ENCODE measurements at regions not wholly inside any gene's neighbourhood (a gene's known extent, or its start where the extent isn't known, plus 50 kb on each side); places are given as distances from the start of the nearest gene placed in this dataset.

DNA sequence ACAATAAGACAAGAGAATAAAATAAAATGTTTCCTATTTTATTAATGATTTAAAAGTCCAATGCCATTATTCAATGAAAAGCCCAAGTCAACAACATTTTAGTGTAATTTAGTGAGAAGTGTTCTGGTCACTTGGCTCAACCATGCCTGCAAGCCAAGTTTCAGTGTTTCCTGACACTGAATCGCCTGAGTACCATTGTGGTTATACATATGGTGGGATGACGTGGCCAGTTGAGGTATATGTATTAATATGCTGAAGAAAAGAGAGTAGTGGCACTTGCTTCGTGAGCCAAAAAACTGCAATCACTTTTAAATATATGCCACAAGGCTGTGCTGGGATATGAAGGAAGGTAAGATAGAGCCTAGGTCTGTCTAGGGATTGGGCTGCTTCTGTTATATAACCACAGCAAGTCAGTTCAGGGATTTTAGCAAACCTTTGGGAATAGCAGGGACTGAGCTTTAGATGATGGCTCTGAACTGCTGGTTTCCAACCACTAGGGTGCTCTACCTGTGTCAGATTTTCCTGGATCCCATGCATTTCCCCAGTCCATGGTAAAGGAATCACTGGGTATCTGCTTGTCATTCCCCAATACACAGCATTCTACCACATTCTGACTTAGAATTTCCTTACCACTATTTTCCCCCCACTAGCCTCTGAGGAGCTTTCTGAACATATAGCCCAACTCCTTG lies 214.0 kb upstream of the PRPS1L1 start:
- H3K27ac Mint-ChIP-seq, result no peak overlapping the region
- H3K36me3 Mint-ChIP-seq (ENCODE audit: low read depth), result no peaks in the 10 kb centered on the region
- no peak overlapping the region for H3K4me3 Mint-ChIP-seq
- no peaks in the 10 kb centered on the region for H3K4me1 Mint-ChIP-seq (ENCODE audit: low read depth)
- no peaks in the 10 kb centered on the region for H3K9me3 Mint-ChIP-seq
- no peaks in the 10 kb centered on the region for H3K27me3 Mint-ChIP-seq (ENCODE audit: insufficient read depth)
- intact Hi-C loops (cut with micrococcal nuclease), result no loop called here
- no peak for DNase-seq (ENCODE audit: low spot score)

DNA sequence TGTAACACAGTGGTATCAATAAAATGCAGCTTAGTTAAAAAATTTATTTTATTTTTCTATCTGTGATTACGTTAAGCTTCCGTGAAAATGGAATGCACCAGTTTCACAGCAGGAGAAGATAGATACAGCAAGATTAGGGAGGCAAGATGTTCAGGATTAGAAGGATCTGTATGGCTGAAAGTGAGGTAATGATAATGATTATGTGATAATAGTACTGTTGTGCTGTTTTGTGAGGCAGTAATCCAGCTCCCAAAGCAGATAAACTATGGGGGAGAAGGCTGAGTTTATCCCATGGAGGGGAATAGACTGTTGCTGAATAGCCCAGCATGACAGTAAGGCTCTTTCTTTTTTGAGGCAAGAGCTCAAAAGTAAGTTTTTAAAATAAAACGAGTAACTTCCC lies 216.1 kb upstream of the PRPS1L1 start:
- no peaks in the 10 kb centered on the region for H3K9me3 Mint-ChIP-seq
- no peaks in the 10 kb centered on the region for H3K36me3 Mint-ChIP-seq (ENCODE audit: low read depth)
- H3K27ac Mint-ChIP-seq, result no peak overlapping the region
- DNase-seq (ENCODE audit: low spot score), result no peak
- H3K27me3 Mint-ChIP-seq (ENCODE audit: insufficient read depth), result no peaks in the 10 kb centered on the region
- no peaks in the 10 kb centered on the region for H3K4me1 Mint-ChIP-seq (ENCODE audit: low read depth)
- intact Hi-C loops (cut with micrococcal nuclease), result no loop called here
- H3K4me3 Mint-ChIP-seq, result no peak overlapping the region

DNA sequence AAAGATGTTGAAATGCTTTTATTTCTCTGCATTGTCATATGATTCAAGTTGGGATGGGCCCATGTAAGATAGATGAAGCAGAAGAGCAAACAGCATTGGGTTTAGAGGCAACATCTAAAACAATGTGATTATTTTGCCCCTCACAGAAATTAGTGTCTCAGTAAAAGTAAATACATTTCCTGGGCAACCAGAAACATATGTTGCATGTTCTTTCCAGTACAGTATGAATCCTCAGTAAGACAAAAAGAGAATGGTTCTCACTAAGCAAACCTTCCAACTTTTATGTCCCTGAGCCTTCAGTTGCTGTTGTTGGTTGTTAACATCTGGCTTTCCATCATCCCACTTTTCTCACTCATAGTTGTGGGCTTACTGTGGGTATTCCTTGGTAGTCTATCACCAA lies 222.5 kb upstream of the PRPS1L1 start:
- DNase-seq (ENCODE audit: low spot score), result no peak
- H3K27me3 Mint-ChIP-seq (ENCODE audit: insufficient read depth), result no peaks in the 10 kb centered on the region
- no peak overlapping the region for H3K4me3 Mint-ChIP-seq
- no peaks in the 10 kb centered on the region for H3K36me3 Mint-ChIP-seq (ENCODE audit: low read depth)
- H3K9me3 Mint-ChIP-seq, result peaks cover 14% of the 10 kb centered on the region
- no peak overlapping the region for H3K27ac Mint-ChIP-seq
- intact Hi-C loops (cut with micrococcal nuclease), result no loop called here
- no peaks in the 10 kb centered on the region for H3K4me1 Mint-ChIP-seq (ENCODE audit: low read depth)

DNA sequence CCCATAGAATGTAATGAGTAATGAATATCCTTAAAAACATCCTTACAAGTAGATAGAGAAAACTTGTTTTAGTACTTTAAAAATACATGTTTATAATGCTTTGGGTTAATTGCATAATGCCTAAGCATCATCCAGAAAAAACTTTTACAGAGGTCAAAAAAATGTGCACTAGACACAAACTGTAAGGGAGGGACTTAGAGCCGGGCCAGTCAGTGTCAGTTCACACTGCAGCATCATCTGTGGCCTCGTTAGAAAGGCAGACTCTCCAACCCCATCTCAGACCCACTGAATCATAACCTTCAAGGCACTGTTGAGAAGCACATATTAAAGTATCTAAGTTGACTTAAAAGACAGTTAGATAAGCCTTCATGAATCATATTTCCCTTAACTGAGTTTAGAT lies 230.1 kb upstream of the PRPS1L1 start:
- intact Hi-C loops (cut with micrococcal nuclease), result no loop called here
- Mint-ChIP-seq H3K36me3 (ENCODE audit: low read depth) (no peaks in the 10 kb centered on the region), H3K4me1 (ENCODE audit: low read depth) (no peaks in the 10 kb centered on the region), H3K27me3 (ENCODE audit: insufficient read depth) (no peaks in the 10 kb centered on the region), H3K27ac (no peak overlapping the region), H3K9me3 (peaks cover 11% of the 10 kb centered on the region), H3K4me3 (no peak overlapping the region)
- DNase-seq (ENCODE audit: low spot score), result no peak

DNA sequence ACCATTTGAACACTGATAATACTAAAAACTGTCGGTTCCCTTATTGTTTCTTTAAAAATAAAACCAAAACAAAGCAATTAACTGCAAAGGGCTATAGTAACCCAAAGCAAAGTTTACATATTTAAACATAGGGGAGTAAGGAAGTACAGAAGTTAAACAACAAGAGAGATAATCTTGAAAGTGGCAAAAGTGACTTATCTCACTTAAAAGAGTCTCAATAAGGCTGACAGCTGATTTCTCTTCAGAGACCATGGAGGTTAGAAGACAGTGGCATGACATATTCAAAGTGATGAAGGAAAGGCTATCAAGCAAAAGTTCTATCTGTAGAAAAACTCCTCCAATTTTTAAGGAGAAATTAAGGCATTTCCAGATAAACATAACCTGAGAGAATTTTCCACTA lies 233.5 kb upstream of the HDAC9 start:
- Mint-ChIP-seq H3K9me3 (peaks cover 8% of the 10 kb centered on the region), H3K27ac (no peak overlapping the region), H3K4me1 (ENCODE audit: low read depth) (no peaks in the 10 kb centered on the region), H3K36me3 (ENCODE audit: low read depth) (no peaks in the 10 kb centered on the region), H3K27me3 (ENCODE audit: insufficient read depth) (no peaks in the 10 kb centered on the region), H3K4me3 (no peak overlapping the region)
- intact Hi-C loops (cut with micrococcal nuclease), result no loop called here
- DNase-seq (ENCODE audit: low spot score), result no peak

DNA sequence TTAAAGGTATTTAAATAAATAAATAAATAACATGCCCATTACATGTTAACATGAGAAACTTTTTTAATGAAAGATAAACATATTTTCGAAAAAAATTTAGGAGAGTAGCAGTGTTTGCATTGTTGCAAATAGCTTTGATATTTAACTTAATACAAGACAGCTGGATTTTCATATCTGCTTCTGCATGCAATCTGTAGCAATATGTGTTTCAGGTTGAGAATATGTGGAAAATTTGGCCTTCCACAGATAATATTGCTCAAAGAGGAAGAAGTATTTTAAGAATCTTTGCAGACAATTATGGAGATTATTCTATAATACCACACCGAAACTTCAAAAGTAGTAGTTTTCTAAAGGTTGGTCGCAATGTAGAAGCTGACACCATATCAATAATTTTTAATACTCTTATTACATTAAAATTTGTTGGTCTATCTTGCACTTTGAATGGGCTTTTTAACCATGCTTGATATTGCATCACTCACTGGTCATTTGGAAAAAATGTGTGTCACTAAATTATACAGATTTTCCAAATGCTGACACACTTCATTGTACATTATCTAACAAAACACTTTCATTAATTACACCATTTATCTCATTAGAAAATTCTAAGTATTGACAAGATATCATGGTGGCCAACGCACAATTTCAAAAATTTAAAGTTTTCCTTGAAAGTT lies 229.8 kb upstream of the HDAC9 start:
- Mint-ChIP-seq H3K9me3 (peaks cover 8% of the 10 kb centered on the region), H3K4me3 (no peak overlapping the region), H3K27ac (no peak overlapping the region), H3K4me1 (ENCODE audit: low read depth) (no peaks in the 10 kb centered on the region), H3K36me3 (ENCODE audit: low read depth) (no peaks in the 10 kb centered on the region), H3K27me3 (ENCODE audit: insufficient read depth) (no peaks in the 10 kb centered on the region)
- no peak for DNase-seq (ENCODE audit: low spot score)
- intact Hi-C loops (cut with micrococcal nuclease), result no loop called here

- Mint-ChIP-seq H3K4me1 (ENCODE audit: low read depth) (no peaks in the 10 kb centered on the region), H3K27me3 (ENCODE audit: insufficient read depth) (no peaks in the 10 kb centered on the region), H3K36me3 (ENCODE audit: low read depth) (no peaks in the 10 kb centered on the region), H3K27ac (no peak overlapping the region), H3K4me3 (no peak overlapping the region), H3K9me3 (no peaks in the 10 kb centered on the region)
- intact Hi-C loops (cut with micrococcal nuclease), result no loop called here
- no peak for DNase-seq (ENCODE audit: low spot score)
Observed at GRCh38 chr7:18268571-18268970, 227.0 kb upstream of the HDAC9 start.

GRCh38 chr7:18276380-18276779 lies 219.2 kb upstream of the HDAC9 start:
- H3K4me3 Mint-ChIP-seq, result no peak overlapping the region
- DNase-seq (ENCODE audit: low spot score), result no peak
- H3K27me3 Mint-ChIP-seq (ENCODE audit: insufficient read depth), result peaks cover 1% of the 10 kb centered on the region
- intact Hi-C loops (cut with micrococcal nuclease), result no loop called here
- no peak overlapping the region for H3K27ac Mint-ChIP-seq
- H3K9me3 Mint-ChIP-seq, result no peaks in the 10 kb centered on the region
- no peaks in the 10 kb centered on the region for H3K4me1 Mint-ChIP-seq (ENCODE audit: low read depth)
- H3K36me3 Mint-ChIP-seq (ENCODE audit: low read depth), result no peaks in the 10 kb centered on the region

- no peaks in the 10 kb centered on the region for H3K36me3 Mint-ChIP-seq (ENCODE audit: low read depth)
- intact Hi-C loops (cut with micrococcal nuclease), result no loop called here
- H3K4me1 Mint-ChIP-seq (ENCODE audit: low read depth), result no peaks in the 10 kb centered on the region
- no peaks in the 10 kb centered on the region for H3K9me3 Mint-ChIP-seq
- no peak for DNase-seq (ENCODE audit: low spot score)
- no peak overlapping the region for H3K27ac Mint-ChIP-seq
- H3K4me3 Mint-ChIP-seq, result no peak overlapping the region
- H3K27me3 Mint-ChIP-seq (ENCODE audit: insufficient read depth), result peaks cover 1% of the 10 kb centered on the region
Observed at GRCh38 chr7:18278316-18278715, 217.2 kb upstream of the HDAC9 start.

GRCh38 chr7:18283045-18283444 lies 212.5 kb upstream of the HDAC9 start:
- Mint-ChIP-seq H3K27me3 (ENCODE audit: insufficient read depth) (no peaks in the 10 kb centered on the region), H3K9me3 (no peaks in the 10 kb centered on the region), H3K4me3 (no peak overlapping the region), H3K27ac (no peak overlapping the region), H3K4me1 (ENCODE audit: low read depth) (no peaks in the 10 kb centered on the region), H3K36me3 (ENCODE audit: low read depth) (no peaks in the 10 kb centered on the region)
- intact Hi-C loops (cut with micrococcal nuclease), result no loop called here
- DNase-seq (ENCODE audit: low spot score), result no peak

DNA sequence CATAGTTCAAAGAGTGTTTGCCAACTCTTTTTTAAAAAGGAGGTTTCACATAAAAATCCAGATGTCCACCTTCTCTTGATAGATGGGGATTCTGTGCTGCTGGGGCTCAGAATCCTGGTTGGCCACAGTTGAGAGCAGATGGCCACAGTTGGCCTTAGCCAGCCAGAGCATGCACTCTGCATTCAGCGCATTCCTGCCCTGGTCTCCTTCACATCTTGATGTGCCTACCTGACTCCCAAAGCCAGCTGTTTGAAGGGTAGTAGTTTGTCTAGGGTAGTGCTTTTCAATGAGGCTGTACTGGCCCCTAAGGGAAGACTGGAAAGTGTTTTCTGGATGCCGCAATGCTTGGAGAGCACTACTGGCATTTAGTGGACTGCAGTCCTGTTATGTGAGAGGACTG lies 208.1 kb upstream of the HDAC9 start:
- Mint-ChIP-seq H3K4me3 (no peak overlapping the region), H3K36me3 (ENCODE audit: low read depth) (no peaks in the 10 kb centered on the region), H3K27ac (no peak overlapping the region), H3K27me3 (ENCODE audit: insufficient read depth) (peaks cover 4% of the 10 kb centered on the region), H3K4me1 (ENCODE audit: low read depth) (no peaks in the 10 kb centered on the region), H3K9me3 (no peaks in the 10 kb centered on the region)
- intact Hi-C loops (cut with micrococcal nuclease), result no loop called here
- DNase-seq (ENCODE audit: low spot score), result no peak

DNA sequence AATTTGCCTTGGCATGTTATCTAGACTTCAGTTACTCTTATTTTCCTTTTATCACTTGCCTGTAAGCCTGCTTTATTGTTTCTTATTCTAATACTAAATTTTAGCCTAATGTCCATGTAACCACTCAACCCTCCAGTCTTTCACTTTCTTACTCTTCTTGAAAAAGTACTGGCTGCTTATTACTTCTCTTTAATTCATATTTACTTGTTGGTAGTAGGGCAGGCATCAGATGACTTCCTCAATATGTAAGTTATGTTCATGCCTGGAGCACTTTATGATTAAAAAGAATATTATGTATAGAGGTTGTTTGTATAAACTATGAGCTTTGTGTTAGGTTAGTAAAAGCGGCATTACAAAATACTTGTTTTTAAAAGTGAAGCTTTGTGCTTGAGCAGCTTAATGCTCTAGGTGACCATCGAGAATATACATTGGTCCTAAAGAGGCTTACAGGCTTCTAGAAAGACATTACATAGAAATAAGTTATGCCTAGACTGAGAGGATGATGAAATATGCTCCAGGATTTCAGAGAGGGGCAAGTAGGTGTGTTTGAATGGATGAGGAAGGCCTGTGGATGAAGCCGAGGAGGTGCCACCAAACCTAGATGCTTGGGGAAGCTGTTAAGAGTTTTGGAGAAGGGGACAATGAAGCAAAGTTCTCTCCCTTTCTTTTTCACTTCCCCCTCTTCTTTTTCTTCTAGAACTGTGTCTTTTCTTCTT lies 207.1 kb upstream of the HDAC9 start:
- Mint-ChIP-seq H3K27me3 (ENCODE audit: insufficient read depth) (peaks cover 8% of the 10 kb centered on the region), H3K4me1 (ENCODE audit: low read depth) (no peaks in the 10 kb centered on the region), H3K9me3 (no peaks in the 10 kb centered on the region), H3K4me3 (no peak overlapping the region), H3K27ac (no peak overlapping the region), H3K36me3 (ENCODE audit: low read depth) (no peaks in the 10 kb centered on the region)
- no peak for DNase-seq (ENCODE audit: low spot score)
- intact Hi-C loops (cut with micrococcal nuclease), result no loop called here

GRCh38 chr7:18289788-18290187 lies 205.8 kb upstream of the HDAC9 start:
- H3K4me3 Mint-ChIP-seq, result no peak overlapping the region
- no peak overlapping the region for H3K27ac Mint-ChIP-seq
- no peaks in the 10 kb centered on the region for H3K9me3 Mint-ChIP-seq
- H3K4me1 Mint-ChIP-seq (ENCODE audit: low read depth), result no peaks in the 10 kb centered on the region
- peaks cover 9% of the 10 kb centered on the region for H3K27me3 Mint-ChIP-seq (ENCODE audit: insufficient read depth)
- DNase-seq (ENCODE audit: low spot score), result no peak
- intact Hi-C loops (cut with micrococcal nuclease), result no loop called here
- no peaks in the 10 kb centered on the region for H3K36me3 Mint-ChIP-seq (ENCODE audit: low read depth)
